Iris pigment epithelial cell (primary cell): ENCODE measurements at regions not wholly inside any gene's neighbourhood (a gene's known extent, or its start where the extent isn't known, plus 50 kb on each side); places are given as distances from the start of the nearest gene placed in this dataset.

ENCODE experiments used
- DNase-seq: peaks from one replicate; pipeline ENCODE4 v3.0.0-alpha.2; 2011; ENCODE audit warnings: low read depth

- no peak for DNase-seq
Observed at GRCh38 chr1:79847700-79848099, 841.2 kb upstream of the ADGRL4 start.

GRCh38 chr1:79845936-79846335 is 839.4 kb upstream of the ADGRL4 start:
- peak; percentile 45 for DNase-seq

GRCh38 chr1:79842811-79843210 is 836.3 kb upstream of the ADGRL4 start:
- no peak for DNase-seq

- no peak for DNase-seq
Observed at GRCh38 chr1:79839882-79840281, 833.4 kb upstream of the ADGRL4 start.

GRCh38 chr1:79827446-79827845 is 820.9 kb upstream of the ADGRL4 start:
- DNase-seq, result no peak

- DNase-seq, result no peak
Observed at GRCh38 chr1:79825551-79825950, 819.0 kb upstream of the ADGRL4 start.

GRCh38 chr1:79822053-79822452 is 815.5 kb upstream of the ADGRL4 start:
- no peak for DNase-seq

GRCh38 chr1:79819140-79819539 is 812.6 kb upstream of the ADGRL4 start:
- no peak for DNase-seq

- DNase-seq, result no peak
Observed at GRCh38 chr1:79817031-79817560, 810.6 kb upstream of the ADGRL4 start.

- no peak for DNase-seq
Observed at GRCh38 chr1:79815115-79815514, 808.6 kb upstream of the ADGRL4 start.

GRCh38 chr1:79811173-79811572 is 804.6 kb upstream of the ADGRL4 start:
- DNase-seq, result peak; percentile 72

GRCh38 chr1:79808816-79809475 is 802.4 kb upstream of the ADGRL4 start:
- DNase-seq, result no peak

GRCh38 chr1:79807816-79808215 is 801.3 kb upstream of the ADGRL4 start:
- no peak for DNase-seq

GRCh38 chr1:79797487-79797886 is 791.0 kb upstream of the ADGRL4 start:
- no peak for DNase-seq

GRCh38 chr1:79796434-79796833 is 789.9 kb upstream of the ADGRL4 start:
- DNase-seq, result no peak

- peak; percentile 63 for DNase-seq
Observed at GRCh38 chr1:79792219-79792930, 785.8 kb upstream of the ADGRL4 start.

- peak; percentile 9 for DNase-seq
Observed at GRCh38 chr1:79791488-79792218, 785.1 kb upstream of the ADGRL4 start.

GRCh38 chr1:79790950-79791349 is 784.4 kb upstream of the ADGRL4 start:
- no peak for DNase-seq

GRCh38 chr1:79787631-79788030 is 781.1 kb upstream of the ADGRL4 start:
- no peak for DNase-seq

- no peak for DNase-seq
Observed at GRCh38 chr1:79785964-79786363, 779.4 kb upstream of the ADGRL4 start.

GRCh38 chr1:79785561-79785960 is 779.0 kb upstream of the ADGRL4 start:
- DNase-seq, result no peak

GRCh38 chr1:79781261-79781660 is 774.7 kb upstream of the ADGRL4 start:
- no peak for DNase-seq
